ENCODE measurements at regions not wholly inside any gene's neighbourhood (a gene's known extent, or its start where the extent isn't known, plus 50 kb on each side); places are given as distances from the start of the nearest gene placed in this dataset.

- no peak for TF ChIP-seq POLR2A (IDR thresholded peaks at IDR 0.05)
- TF ChIP-seq CTCF (IDR thresholded peaks at IDR 0.05): no peak
These were observed 51.0 kb upstream of the TJP1 start for GRCh38 chr15:29873264-29873663.

Data from Peyer's patch (tissue), 4 donors.